Cerebellar cortex (tissue), 1 donor: ENCODE measurements at regions not wholly inside any gene's neighbourhood (a gene's known extent, or its start where the extent isn't known, plus 50 kb on each side); places are given as distances from the start of the nearest gene placed in this dataset.
"Not testable (repeated sequence)": the region's sequence is repeated elsewhere in the genome, so short reads cannot be mapped to it uniquely, and the experiment has no call there.

Experiments
- DNase-seq: peaks from one replicate; pipeline ENCODE4 v3.0.0-alpha.2; 2015; ENCODE audit warnings: low spot score

DNA sequence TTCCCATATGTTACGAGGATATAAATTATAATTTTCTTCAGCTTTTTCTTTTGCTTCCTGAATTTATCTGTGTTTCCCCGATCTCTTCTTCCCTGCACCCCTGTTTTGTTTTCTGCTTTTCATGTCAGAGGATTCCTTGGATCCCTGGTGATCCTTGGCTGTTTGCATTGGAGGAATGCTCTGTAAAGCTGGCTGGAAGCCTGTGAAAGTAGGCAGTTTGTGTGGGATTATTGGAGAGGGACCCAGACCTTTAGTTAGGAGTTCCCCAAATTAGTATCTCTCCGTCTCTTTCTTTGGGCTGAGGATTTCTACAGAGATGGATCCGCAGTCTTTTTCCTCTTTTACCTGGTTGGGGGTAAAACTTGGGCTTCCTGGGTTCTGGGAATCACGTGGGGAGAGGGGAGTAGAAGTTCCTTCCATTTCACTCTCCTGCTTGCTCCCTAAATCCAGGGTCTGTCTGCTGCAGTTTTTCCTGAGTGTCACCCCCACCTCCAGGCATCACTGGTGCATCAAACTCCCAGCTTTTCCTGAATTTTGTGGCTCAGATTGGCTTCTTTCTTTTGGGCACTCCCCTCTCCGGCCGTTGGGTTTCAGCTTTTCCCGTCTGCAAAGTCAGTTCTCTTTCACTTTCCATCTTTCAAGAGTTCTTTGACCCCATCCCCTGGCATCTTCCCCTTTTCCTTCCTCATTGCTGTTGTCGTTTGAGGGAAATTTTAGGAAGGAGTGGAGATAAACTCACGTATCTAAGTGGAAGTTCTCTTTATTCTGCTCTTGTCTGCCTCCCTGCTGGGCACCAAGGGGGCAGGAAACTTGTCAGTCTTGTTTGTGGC lies 79.1 kb upstream of the ALX4 start:
- DNase-seq, result peak; percentile 48

DNA sequence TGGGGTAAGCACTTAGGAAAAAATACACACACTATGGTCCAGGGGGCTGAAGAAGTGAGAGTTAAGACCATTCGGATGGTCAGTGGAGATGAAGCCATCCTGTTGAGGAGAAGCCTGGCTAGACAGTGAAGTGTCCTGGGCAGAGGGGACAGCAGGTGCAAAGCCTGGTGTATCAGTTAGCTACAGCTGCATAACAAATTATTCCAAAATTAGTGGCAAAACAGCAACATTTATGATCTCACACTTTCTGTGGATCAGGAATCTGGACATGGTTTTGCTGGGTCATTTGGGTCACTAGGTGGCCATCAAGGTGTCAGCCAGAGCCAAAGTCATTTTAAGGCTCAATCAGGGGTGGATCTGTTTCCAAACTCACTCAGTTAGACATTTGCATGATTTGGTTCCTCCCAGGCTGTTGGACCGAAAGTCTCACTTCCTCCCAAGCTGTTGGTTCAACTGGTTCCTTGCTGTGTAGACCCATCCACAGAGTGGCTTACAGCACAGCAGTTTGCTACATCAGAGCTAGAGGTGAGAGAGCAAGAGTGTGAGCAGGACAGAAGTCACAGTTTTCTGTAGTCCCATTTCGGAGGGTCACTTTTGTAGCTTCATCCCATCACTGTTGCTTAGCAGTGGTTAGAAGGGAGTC lies 80.1 kb upstream of the ALX4 start:
- no peak for DNase-seq

DNA sequence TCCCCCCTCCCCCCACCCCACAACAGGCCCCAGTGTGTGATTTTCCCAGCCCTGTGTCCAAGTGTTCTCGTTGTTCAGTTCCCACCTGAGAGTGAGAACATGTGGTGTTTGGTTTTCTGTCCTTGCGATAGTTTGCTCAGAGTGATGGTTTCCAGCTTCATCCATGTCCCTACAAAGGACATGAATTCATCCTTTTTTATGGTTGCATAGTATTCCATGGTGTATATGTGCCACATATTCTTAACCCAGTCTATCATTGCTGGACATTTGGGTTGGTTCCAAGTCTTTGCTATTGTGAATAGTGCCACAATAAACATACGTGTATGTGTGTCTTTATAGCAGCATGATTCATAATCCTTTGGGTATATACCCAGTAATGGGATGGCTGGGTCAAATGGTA lies 81.1 kb upstream of the ALX4 start:
- not testable (repeated sequence) for DNase-seq

DNA sequence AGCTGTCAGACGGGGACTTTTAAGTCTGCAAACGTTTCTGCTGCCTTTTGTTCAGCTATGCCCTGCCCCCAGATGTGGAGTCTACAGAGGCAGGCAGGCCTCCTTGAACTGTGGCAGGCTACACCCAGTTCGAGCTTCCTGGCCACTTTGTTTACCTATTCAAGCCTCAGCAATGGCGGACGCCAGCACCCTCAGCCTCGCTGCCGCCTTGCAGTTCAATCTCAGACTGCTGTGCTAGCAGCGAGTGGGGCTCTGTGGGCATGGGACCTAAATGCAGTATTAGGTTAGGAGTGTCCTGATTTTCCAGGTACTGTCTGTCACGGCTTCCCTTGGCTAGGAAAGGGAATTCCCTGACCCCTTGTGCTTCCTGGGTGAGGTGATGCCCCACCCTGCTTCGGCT lies 86.8 kb upstream of the ALX4 start:
- not testable (repeated sequence) for DNase-seq

DNA sequence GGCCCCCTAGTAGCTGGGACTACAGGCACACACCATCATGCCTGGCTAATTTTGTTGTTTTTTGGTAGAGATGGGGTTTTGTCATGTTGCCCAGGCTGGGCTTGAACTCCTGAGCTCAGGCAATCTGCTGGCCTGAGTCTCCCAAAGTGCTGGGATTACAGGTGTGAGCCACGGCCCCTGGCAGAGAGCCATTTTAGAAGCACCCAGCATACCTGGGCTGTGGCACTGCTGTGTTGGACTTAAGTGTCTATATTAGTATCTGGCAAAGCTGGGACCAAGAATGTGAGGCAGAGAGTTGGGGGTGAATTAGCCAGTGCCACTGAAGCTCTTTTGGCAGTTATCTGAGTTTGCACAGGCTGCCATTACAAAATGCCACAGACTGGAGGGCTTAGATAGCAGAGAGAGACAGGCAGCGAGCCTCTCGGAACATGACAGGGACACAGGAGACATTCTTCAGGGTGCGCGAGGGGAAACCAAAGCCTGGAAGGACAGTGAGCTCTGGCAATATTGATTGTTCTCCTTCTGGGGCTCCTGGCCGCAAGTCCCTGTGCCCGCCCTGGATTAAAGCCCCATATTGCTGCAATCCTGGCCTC lies 87.7 kb upstream of the ALX4 start:
- no peak for DNase-seq

DNA sequence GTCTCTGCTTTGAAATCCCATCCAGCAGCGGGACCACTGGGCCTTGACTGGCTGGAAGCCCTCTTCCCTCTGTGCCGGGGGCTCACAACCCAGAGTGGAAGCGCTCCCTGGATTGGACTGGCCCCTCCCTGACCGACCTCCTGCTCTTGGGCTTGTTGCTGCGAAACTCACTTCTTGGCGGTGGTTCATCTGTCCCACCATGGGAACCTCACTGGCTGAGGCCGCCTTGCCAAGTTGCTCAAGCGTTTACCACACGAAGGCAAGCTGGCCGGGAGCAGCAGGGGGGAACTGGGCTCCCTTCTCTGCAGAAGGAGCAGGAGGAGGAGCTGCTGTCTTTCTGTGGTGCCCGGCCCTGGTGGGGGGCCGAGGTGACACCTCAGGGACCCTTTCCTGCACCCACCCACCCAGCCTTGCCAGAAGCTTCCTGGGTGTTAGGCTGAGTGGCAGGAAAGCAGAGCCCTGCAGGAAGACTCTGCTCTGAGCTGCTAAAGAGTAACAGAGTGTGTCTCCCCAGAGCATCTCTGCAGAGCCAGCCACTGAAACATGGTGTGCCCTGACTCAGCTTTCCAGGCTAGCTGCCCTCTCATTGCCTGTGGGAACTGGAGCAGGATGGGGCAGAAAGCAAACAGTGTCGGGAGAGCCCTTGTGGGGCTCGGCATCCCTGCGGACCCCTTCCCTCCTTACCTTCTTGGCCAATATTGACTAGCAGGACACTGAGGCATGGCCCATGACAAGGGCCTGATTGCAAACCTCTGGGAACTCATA lies 88.5 kb upstream of the ALX4 start:
- no peak for DNase-seq

DNA sequence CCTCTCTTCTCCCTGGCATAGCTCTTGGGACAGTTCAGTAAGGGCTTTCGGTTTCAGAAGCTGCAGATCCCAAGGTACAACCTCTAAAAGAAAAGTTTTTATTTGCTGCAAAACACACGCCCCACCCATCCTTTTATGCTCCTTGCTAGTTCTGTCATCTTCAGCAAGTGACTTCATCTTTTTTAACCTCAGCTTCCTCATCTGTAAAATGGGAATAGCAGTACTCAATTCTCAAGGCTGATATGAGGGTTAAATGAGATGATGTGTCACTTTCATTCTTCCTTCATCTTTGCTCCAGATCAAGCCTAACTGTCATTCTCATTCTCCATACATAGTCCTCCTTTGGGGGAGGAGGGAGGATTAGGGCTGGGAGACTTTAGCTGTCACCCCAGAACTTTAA lies 90.0 kb upstream of the ALX4 start:
- DNase-seq, result no peak

DNA sequence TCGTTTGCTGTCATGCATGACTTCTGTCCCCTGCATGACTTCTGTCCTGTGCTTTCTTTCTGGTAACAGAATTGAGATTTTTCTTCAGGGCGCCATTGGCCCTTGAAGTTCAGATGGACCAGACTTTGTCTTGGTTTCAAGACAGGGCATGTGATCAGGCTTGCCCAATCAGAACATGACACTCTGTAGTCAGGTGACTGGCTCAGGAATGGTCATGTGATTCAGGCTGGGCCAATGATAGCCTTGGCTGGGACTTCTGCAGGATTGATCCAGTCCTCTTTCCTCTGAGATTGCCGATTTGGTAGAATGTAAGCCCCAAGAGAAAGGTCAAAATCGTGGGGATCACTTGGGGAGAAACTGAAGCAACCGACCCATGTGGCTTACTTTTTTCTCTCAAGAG lies 90.5 kb upstream of the ALX4 start:
- DNase-seq, result no peak

DNA sequence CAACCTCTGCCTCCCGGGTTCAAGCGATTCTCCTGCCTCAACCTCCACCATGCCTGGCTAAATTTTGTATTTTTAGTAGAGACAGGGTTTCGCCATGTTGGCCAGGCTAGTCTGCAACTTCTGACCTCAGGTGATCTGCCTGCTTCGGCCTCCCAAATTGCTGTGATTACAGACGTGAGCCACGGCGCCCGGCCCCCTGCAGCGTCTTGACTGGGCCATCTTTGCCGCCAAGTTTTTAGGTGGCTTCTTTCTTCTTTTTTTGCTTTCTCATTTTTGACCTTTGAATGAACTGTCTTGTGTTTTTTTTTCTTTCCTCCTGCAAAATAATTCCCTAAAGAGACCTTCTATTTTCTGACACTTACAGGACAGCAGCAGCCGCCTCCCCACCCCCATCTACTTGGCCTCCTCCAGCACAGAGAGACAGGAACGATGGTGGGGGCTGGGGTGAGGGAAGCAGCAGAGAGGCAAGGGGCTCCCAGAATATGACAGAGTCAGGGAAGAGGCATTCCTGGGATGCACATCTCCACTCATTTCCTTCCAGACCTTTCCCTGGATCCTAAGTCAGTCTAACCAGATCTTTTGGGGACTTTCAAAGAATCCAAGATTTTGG lies 92.6 kb upstream of the ALX4 start:
- no peak for DNase-seq

DNA sequence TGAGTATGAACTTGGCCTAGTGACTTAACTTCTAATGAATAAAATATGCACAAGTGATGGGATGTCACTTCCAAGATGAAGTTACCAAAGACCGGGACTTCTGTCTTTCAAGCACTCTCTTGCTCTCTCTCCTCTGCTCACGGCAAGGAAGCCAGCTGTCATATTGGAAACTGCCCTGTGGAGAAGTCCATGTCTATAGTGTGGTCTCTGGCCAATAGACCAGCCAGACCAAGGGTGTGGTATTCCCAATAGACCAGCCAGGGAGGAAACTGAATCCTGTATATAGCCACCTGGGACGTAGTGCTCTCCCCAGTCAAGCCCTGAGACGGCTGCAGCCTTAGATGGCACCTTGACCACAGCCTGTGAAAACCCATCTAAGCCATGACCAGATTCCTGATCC lies 93.2 kb upstream of the ALX4 start:
- no peak for DNase-seq

DNA sequence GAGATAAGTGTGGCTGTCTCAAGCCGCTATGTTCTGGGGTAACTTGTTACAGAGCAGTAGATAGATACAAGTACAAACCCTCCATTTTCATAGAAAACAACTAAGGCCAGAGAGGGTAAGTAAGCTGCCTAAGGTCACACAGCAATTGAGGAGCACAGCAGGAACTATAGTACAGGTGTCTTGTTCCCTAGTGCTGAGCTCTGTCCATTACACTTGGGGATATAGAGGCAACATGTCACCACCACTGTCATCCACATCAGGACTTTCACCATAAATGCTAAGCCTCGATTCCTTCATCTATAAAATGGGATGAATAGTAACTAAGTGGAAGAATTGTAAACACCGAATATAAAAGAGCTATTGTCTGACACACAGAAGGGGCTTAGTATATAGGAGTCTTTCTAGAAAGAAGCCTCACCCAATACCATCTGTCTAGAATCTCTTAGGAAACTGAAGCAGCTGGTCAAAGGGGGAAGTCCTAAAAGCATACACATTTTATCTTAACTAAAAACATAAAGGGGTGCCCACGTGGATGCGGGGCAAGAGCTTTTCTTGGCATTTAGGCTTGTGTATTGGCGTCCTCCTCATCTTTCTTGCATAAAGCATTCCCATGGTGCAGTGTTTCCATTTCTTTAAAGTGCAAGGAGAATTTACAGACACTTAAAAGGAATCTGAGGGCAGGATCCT lies 93.8 kb upstream of the ALX4 start:
- DNase-seq, result no peak

DNA sequence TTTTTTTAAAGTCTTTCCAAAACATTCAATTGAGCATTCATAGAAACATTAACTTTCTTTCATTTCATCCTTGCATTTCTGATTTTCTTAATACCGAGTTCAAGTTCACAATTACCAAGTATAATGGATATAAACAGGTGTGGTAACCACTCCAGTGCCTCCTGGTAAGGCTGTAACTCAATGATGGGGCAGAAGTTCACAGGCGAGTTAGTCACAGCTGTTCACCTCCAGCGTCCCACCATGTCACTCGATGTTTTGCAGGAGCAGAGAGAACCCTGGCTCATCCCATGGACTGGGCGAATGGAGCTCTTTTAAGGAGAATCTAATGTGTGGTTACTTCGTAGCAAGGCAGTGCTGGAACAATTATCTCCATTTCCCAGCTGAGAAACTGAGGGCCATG lies 94.4 kb upstream of the ALX4 start:
- no peak for DNase-seq

DNA sequence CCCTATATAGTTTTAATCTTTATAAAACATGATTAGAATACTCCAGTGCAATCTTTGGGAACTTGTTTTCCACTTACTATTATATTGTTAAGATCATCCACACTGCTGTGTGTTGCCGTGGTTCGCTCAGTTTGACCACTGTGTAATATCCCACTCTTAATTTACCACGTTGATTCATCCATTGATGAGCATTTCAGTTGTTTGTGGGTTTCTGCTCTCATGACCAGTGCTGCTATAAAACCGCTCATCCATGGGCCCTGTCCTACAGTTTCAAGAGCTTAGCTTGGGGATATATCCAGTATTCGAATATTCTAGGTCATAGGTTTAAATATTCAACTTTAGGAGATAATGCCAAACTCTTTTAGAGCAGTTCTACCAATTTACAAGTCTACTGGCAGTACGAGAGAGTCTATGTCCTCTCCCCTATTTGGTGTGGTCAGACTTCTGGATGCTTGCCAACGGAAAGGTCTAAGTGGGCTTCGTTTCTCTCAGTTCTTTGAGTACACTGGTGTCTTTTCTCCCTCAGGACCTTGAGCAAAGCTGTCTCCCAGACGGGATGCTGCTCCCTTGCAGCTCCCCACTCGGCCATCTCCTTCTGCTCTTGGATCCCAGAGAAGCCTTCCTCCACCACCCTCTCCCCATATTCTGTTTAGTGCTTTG lies 94.9 kb upstream of the ALX4 start:
- DNase-seq, result no peak

DNA sequence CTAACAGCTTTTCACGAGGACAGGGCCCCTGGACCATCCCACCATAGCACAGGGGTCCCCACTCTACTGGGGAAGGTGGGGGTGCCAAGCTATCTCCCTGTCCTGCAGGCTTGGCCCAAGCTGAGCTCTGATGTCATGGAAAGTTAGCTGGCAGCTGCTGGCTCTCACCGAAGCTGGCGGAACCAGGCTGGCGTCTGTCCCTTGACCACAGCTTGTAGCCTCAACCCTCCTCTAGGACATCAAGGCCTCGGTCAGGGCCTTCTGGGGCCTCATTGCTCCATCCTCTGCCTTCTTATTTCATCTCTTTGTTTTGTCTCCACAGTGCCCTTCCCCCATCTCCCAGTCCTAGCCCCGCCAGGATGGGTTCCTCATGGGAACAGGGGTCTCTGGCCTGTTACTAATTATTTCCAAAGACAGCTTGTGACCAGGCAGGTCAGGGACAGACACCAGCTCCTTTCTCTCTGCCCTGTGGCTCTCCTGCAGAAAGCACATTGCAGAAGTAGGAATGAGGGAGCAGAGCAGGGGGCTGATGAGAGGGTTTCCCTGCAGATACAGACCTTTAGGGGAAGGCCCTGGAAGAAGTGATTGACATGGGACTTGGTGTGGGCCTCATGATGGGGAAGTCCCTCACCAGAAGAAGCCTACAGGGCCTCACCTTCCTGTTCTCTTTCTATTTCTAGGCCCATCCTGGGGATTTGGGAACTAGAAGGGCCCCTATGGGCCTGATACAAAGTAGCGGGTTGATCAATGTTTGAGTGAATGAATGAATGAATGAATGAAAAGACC lies 97.5 kb upstream of the ALX4 start:
- no peak for DNase-seq

DNA sequence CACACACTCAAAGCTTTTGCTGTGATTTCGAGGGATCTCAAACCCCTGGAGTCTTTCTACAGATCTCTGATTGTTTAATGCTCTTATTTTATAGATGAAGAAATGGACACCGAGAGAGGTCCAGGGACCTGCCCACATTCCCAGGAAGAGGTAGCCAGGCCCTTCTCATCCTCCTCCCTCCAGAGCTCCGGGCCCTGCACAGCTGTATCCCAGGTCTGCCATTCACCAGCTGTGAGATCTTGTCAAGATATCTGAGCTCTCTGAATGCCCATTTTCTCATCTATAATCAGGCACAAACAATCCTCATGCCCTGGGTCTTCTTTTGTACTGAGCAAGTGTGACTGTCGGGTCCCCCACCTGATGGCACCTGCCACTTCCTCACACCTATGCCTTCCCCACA lies 98.2 kb upstream of the ALX4 start:
- DNase-seq, result no peak

DNA sequence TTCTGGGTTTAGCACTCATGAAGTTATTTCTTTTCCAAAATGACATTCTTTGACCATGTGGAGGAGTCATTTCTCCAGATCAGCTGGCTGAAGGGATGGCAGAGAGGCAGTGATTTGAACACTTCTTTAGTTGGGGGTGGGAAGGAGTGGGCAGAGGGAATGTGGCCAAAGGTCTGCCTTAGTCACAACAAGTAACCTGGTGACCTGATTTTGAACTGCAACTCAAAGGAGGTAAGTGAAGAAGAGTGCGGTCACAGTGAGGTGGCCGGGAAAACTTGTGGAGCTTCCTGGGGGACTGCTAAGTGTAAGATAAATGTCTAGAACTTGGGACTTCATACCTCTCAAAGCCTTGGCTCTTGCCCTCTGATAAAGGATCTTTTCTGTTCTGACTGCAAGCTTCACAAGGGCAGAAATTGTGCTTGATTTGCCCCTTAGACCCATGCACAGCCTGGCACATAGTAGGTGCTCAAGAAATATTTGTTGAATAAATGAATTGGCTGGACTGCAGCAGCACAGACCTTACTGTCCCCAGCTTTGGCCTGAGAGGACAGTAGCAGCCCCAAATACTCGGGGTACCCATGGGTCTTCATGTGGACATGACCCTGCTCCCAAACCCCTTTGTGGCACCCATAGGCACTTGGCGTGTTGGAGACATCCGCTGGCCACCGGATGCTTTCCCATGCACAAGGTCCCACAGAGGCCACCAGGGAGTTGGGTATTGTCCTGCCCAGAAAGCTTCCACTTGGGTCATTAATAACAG lies 99.0 kb upstream of the ALX4 start:
- DNase-seq, result no peak

DNA sequence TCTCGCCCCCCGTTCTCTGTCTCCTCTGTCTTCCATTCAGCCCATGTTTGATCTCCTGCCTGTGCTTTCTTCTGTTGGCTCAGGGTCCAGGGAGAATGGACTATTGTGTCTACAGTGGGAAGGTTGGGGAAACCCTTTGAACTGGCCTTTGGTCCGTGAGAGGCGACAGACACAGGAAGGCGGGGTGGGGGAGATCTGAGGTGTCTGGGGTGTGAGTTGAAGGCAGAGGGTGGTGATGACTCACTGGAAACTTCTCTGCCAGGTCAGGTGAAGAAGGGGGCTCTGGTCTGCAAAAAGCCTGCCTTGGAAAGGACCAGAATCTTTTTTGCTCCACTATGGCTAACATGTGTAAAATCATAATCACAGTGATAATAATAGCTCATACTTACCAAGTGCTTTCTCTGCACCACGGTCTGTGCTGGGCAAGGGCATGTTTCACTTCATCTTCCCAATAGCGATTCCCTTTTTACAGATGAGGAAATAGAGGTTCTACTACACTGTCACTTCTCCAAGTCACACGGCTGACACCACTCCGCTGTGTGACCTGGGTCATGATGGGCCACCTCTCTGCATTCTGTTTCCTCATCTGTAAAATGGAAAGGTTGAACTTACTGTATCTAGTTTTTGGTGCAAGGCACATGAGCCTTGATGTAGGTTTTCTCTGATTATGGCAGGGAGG lies 99.8 kb upstream of the ALX4 start:
- DNase-seq, result no peak

DNA sequence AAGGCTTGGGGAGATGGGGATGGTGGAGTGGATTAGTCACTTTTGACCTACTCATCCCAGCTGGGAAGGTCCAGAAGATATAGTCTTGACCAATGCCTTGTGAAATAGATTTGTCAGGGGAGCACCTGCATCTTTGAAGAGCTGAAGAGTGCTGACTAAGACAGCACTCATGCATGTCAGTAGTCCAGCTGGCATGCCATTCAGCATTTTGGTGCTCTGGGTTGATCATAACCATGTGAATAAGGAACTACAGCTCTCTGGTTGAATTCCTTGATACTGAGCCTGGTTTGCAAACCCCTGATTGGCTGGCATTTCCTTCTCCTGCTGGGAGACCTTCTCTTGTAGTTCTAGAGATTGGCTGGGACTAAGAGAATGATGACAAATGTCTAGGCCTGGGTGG lies 106.8 kb upstream of the ALX4 start:
- no peak for DNase-seq
